ENCODE measurements at regions not wholly inside any gene's neighbourhood (a gene's known extent, or its start where the extent isn't known, plus 50 kb on each side); places are given as distances from the start of the nearest gene placed in this dataset.

DNA sequence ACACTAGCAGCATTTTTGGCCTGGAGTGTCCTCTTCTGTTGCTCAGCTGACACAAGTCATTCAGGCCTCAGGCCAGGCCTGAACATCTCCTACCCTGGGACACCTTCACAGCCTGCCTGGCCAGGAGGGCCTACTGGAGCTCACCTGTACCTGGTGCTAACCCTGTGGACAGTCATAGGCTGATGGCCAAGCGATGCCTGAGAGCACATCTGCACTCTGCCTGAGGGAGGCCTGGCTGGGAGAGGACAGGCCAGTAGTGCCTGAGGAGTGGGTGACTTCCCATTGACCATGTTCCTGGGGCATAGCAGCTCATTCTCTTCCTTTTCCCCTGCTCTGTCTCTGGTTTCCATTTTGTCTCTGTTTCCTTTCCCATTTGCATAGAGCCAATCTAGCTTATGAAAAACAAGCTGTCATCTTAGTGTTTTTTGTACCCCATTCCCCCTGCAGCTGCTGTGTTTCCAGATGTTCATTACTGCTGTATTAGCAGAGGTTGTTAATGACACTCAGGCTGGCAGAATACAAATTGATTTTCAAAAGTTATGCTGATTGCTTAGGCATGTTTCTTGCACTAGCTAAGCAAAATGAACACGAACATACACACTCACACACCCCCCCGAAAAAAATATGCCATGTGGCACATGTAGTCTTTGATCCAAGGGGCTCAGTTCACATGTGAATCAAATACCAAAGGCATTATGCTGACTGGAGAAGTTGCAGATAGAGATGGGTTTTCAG lies 149.7 kb upstream of the HS6ST1 start:
- FAIRE-seq (no peak), DNase-seq (ENCODE audit: low spot score) (no peak)

DNA sequence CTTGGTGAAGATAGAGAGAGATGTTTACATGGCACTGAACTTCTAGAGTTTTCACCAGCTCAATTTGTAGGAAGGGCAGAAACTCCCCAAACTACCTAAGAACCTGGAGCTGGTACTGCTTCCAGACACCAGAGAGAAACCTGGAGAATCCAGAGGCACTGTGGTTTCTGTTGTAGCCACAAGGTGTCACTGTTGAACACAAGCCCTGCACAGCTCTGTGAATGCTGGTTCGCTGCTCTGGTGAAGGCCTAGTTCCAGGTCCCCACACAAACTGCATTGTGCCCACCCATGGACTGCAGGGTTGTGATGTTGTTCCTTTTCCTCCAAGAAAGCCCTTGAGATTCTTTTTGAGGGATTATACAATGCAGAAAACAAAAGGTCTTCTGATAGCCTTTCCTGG lies 150.5 kb upstream of the HS6ST1 start:
- no peak for DNase-seq (ENCODE audit: low spot score)
- FAIRE-seq, result no peak

DNA sequence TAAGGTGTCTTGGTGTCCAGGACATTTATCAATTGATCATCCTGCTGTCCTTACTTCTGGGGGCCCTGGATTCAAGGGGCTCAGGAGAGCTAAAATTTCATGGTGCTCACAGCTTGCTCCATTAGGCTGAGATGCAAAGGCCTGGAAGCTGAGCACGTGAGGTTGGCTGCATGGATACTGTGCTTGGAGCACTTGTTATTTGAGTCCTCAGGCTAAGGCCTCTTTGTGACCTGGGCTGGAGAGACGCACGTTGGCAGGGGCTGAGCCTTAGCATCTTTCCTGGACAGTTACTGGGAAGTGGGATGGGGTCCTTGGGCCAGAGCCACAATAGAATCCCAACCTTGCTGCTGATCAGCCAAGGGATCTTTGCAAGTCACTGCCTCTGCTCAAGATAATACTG lies 151.2 kb upstream of the HS6ST1 start:
- no peak for FAIRE-seq
- DNase-seq (ENCODE audit: low spot score), result no peak

DNA sequence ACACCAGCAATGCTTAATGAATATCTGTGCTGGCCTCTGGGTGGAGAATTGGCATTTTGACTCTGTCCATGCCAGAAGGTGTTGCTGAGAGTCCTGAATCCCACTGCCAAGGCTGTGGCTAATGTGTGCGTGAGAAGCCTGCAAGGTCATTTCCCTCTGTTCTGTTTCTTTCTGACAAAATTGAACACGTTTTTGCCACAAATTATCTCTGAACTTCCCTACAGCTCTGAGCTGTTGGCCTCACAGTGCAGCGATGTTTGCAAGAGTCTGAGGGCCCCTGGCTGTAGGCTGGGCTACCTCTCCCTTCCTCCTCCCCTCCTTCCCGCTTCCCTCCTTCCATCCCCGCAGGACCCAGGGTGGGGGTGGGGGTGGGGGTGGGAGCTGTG lies 154.1 kb upstream of the HS6ST1 start:
- no peak for DNase-seq (ENCODE audit: low spot score)
- FAIRE-seq, result no peak

DNA sequence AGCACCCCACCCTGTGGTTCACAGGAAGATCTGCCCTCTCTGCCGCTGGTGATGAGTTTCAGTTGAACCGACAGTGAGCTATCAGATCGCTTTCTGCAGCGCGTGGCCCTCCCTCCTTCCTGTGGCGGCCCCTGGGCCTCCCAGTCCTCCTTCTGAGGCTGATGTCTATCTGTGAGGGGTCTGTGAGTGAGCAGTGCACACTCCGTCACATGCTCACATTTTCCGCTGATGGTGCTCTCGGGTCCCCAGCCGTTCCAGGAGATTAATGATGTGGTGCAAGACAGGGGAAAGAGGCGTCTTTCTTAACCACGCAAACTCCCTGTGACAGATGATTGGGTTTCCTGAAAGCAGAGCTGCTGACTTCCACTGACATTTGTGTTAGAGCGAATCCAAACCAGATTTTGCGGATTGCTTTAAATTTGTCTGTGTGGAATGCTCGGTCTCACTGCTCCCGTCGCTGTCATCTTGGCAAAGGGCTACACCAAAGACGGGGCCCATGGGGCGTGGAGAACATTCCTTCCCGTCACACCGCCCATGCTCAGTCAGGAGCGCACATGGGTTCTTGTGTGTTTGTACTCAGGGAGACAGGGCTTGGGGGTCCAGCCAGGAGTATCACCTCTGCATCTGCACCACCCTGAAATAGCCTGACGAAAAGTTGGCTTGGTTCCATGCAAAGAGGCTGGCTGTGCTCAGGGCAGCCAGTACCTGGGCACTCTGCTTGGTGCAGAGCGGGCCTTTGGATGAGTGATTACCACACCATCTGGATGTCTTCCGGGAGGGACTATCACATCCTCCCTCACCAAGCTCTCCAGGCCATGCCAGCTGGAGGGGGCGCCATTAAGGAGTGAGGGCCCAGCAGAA lies 154.7 kb upstream of the HS6ST1 start:
- FAIRE-seq (no peak), DNase-seq (ENCODE audit: low spot score) (no peak)

DNA sequence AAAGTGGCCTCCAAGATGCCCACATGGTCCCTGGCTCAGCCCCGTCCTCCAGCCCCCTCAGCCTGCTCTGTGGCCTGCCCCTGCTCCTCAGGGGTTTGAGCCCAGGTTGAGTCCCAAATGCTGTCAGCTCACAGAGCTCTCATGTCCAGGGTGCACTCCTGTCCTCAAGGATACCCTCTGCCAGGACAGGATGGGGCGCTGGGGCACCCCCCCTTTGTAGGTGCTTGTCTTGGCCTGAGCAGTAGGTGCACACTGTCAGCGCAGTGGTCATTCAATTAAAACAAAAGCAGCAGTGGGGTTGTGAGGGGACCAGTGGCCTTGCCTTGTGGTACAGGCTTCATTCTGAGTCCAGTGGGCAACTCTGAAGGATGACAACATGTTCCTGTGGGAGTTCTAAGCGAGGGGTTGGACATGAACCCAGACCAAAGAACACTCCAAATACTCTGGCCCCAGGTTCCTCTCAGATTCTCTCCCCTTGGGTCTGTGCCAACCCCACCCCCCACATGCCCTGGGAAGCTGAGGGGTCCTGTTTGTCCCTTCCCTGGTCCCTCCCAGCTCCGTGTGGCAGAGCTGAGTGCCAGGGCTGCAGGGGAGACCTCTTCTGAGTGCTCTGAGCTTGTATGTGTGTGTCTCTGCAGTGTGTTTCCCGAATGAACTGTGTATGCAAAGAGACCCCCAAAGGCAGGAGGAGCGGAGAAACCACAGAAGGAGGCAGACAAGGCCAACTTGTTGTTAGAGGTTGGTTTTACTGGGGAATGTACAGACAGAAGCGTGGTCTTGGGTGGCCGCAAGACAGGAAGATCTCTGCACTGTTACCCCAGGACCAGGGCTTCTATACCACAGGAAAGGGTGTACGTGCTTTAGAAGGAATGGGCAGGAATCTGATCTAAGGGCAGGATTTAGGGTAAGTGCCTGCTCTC lies 155.6 kb upstream of the HS6ST1 start:
- DNase-seq (ENCODE audit: low spot score) (no peak), FAIRE-seq (no peak)

DNA sequence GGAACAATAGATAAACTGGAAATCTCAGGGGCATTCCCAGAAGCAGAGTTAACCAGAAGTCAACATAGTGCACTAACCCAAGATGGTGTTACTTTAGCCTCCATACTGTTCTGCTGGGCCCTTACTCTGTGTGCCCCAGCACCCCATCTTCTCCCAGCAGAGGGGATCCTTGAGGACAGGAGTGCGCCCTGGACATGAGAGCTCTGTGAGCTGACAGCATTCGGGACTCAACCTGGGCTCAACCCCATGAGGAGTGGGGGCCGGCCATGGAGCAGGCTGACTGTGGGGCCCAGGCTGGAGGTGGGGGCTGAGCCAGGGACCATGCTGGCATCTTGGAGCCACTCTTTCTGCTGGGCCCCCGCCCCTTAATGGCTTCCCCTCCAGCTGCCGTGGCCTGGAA lies 156.3 kb upstream of the HS6ST1 start:
- FAIRE-seq, result no peak
- DNase-seq (ENCODE audit: low spot score), result no peak

DNA sequence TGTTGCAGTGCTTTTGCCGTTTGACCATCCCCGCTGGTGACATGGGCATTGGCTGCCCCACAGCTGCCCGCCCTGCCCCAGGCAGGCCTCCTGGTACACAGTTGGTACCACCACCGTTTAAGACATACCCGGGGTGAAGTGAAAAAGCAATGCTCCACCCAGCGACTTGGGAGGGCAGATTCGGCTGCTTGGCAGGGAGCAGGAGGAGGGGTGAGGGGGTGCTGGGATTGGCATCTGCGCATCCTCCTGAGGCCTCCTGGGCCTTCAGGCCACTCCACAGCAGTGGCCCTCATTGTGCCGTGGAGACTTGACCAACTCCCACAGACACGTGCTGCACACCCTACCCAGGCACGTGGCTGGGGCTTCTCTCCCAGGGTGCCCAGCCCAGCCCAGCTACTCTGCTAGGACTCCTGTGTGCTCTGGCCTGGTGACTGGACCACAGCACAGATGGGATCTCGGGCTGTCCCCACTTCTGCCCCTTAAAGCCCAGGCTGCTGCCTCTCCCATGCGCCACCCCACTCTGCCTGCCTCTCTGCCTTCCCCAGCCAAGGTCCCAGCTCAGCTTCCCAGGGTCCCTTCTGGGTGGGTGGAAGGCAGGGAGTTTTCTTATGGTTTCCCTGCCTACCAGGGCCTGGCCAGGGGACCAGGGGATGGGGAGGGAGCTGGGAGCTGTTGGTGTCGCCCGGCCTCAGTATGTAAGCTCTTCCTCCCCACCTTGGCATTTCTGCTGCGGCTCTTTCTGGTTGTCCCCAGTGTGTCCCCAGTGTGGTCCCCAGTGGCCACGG lies 157.0 kb upstream of the HS6ST1 start:
- no peak for FAIRE-seq
- DNase-seq (ENCODE audit: low spot score), result no peak

DNA sequence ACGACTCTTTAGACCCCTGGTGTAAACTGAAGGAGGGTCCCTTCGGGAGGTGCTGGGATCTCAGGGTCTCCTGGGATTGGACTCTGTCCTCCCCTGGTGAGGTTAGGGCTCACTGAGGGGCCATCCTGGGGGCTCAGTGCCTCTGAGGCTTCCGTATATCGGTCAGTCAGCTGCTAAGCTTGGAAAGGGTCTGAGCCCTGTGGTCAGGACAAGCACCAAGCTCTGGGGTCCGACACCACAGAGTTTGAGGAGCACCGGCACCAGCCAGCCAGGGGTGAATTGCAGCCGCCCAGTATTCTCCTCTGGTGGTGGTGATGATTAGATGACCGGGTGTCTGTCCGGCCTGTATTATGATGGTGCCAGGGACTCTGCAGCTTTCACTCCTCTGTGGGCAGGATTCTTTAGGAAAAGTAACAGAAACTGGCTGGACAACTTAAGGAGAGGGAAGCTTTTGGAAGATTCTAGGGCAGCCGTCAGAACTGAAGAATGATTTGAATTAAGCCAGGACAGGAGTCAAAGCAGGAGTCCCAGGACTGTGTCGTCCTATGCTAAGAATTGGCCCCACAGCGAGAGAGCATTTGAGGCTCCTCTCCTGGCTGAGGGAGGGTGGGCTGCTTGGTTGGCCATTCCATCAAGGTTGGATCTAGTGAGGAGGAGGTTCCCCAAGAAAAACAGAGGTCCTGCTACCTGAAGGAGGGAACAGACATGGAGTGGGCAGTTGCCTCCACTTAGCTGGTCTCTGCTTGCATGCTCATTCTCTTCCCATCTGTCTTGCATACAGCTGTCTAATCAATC lies 158.6 kb upstream of the HS6ST1 start:
- no peak for FAIRE-seq

DNA sequence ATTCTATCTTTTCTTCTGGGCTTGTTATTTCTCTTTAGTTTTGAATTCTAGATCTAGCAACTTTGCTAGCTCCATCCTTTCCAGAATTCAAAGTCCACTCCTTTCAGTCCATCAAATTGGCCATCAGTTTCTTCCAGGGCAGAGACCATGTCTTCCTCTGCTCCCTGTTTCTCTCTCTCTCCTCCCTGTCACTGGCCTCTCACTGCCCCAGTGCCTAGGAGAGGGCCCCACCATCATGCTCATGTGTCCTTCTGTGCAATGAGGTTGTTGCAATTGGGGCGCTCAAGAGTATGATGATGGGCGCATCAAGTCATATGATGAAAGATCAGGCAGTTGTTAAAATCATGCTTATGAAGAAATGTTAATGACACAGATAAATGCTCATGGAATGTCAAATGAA lies 159.2 kb upstream of the HS6ST1 start:
- FAIRE-seq (no peak), DNase-seq (ENCODE audit: low spot score) (no peak)

More for the DNA sequence above, 158.6 kb upstream of the HS6ST1 start:
- no peak for DNase-seq (ENCODE audit: low spot score)

DNA sequence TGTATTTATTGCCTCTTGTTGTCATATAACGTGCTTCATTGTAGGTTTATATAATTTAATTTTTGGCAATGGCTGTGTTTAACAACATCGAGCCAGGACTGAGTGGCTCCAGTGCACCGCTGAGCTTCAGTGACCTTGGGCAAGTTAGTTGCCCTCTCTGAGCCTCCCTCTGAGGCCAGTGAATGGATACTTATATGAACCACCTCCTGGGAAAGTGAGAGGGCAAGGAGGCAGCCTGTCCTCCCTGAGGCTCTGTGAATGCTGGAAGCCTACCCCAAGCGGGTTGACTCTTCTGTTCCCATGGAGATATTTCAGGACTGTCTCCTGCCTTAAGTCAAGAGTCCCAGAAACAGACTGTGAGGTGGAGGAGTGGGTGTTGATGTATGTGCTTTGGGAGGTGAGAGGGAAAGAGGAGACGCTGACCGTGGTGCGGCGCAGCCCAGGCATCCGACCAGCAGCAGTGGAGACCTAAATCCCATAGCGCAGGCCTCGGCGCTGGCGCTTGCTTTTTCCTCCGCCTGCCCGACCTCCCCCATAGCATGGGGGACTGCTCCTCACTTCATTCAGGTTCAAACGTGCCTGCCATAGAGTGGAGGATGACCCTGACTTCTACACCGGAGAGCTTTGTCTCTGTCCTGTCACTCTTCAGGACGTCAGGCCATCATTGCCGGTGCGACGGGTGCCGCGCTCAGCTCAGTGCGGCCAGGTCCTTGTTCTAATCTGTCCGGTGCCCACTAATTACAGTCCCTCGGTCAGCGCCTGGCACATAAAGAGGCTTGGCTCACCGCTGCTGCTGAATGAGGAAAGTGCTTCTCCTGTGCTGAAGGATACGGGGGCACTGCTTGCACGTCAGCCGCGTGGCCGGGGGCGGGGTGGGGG lies 167.3 kb upstream of the HS6ST1 start:
- no peak for DNase-seq (ENCODE audit: low spot score)

DNA sequence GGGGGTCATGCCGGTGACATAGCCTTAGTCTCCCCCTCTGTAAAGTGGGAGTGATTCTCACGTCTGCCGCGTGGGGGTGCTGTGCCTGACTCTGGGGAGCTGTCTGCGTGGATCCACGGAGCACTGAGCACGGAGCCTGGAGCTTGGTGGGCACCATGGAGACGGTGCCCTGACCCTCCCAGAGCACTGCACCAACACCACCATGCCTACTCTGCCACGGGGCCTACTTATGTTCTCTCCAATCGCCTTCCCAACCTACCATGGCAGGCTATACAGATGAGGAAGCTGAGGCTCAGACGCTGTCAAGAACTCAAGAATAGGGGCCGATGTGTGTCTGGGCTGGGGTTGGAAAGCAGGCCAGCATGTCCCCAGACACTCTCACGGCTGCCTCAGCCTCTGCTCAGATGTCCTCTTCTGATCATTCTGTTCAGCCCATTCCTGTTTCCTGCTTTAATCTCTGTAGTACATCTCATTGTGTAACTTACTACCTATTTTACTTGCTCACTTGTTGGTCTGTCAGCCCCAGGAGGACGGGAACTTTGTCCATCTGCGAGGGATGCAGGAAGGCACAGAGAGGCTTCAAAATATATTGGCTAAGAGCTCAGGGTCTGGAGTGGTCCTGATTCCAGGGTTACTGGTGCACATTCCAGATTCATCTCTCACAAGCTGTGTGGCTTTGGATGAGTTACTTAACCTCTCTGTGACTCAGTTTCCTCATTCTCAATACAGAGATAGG lies 168.1 kb upstream of the HS6ST1 start:
- no peak for DNase-seq (ENCODE audit: low spot score)
- FAIRE-seq, result no peak

More for the DNA sequence above, 167.3 kb upstream of the HS6ST1 start:
- no peak for FAIRE-seq

DNA sequence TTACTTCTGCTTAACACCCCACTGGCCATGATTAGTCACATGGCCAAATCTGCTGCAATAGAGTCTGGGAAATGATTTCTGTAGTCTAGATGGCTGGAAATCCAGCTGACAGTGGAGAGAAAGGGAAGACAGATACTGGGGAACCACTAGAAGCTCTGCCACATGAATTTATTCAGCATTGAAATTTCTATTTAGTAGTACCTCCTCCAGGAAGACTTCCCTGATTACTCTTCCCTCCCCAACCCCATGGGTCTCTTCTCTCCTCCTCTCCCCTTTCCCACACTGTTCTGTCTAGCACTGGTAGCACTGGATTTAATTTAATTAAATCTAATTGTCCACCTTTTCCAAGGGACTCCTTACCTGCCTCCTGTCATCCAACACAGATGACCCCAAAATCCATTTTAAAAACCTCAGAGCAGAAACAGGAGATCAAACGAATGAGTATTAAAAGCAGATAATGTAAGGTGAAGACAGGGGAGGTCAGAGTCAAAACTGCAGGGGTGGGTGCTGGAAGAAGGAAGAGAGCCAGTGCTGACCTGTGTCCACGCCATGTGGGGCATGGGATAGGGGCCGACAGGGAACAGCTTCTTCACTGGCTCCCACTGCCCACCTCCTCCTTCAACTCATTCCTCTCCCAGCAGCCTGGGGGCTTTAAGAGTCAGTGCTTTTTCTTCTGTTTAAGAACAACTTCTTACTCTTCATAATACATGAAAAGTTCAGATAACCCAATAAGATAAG lies 169.2 kb upstream of the HS6ST1 start:
- no peak for FAIRE-seq
- no peak for DNase-seq (ENCODE audit: low spot score)

DNA sequence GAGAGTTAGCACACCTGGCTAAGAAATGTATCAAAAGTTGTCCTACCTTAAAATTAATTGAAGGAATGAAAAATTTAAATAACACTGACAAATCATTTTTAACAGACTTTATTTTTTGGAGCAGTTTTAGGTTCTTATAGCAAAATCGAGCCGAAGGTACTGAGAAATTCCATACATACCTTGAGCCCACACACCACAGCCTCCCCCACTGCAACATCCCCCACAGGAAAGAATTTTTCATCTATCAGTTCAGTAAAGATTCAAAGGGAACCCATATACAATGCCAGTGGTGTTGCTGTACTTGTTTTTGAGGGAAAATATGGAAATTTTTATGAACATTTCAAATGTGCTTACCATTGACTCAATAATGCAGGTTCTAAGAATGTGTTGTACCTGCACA lies 169.8 kb upstream of the HS6ST1 start:
- DNase-seq (ENCODE audit: low spot score) (no peak), FAIRE-seq (no peak)

DNA sequence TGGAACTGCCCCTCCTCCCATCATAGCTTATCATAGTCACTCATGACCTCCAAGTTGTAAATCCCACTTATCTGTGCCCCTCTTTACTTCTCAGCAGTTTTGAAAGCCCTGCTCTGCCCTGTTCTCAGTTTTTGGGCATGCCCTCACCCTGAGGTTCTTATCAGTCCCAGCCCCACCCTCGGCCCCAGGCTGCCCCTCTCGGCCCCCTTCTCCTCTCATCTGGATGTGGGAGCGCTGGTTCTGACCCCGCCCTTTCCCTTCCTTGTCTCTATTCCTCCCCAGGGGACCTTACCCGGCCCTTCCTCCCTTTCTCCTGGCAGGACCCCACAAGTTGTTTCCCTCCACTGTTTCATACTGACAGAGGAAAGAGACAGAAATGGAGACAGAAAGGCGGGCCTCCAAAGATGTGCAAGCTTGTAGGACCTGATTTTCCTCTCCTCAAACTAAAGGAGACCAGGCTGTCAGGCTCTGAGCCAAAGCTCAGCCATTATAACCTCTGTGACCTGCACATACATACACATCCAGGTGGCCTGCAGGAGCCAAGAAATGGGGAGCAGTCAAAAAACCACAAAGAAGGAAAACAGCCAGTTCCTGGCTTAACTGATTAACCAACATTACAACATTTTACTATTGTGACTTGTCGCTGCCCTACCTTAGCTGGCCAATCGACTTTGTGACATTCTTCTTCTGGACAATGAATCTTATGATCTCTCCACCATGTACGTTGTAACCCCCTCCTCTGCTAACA lies 171.0 kb upstream of the HS6ST1 start:
- no peak for FAIRE-seq
- DNase-seq (ENCODE audit: low spot score), result no peak

DNA sequence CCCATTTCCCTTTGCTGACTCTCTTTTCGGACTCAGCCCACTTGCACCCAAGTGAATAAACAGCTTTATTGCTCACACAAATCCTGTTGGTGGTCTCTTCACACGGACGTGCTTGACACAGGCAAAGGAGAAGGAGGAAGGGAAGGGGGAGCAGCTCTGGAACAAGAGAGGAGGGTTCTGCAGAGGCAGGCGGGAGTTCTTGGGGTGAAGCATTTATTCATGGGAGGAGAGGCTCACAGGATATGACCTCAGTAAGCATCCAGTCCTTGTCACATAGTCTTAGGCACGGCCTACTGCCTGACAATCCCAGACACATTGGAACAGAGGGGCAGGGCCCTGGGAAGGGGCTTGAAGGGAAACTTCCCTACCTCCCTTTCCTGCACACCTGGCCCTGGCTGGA lies 171.7 kb upstream of the HS6ST1 start:
- no peak for DNase-seq (ENCODE audit: low spot score)
- FAIRE-seq, result no peak

Measured in RCC 7860 (cell line).